ENCODE measurements at regions not wholly inside any gene's neighbourhood (a gene's known extent, or its start where the extent isn't known, plus 50 kb on each side); places are given as distances from the start of the nearest gene placed in this dataset.
A peak's percentile ranks its signal among the peaks of the same experiment; 100 is the strongest.

- H3K36me3 Mint-ChIP-seq (ENCODE audit: low read depth), result no peaks in the 10 kb centered on the region
- Histone ChIP-seq H3F3A (replicated peaks; ENCODE audit: low read depth) (no peaks in the 10 kb centered on the region), H3K4me1 (ENCODE audit: insufficient read depth) (peaks cover 30% of the 10 kb centered on the region), H4K20me1 (replicated peaks; ENCODE audit: insufficient read depth) (no peaks in the 10 kb centered on the region), H3K27me3 (ENCODE audit: insufficient read depth) (no peaks in the 10 kb centered on the region), H2AFZ (no peak overlapping the region), H3K79me2 (replicated peaks; ENCODE audit: insufficient read depth) (no peaks in the 10 kb centered on the region), H3K36me3 (ENCODE audit: insufficient read depth) (no peaks in the 10 kb centered on the region), H3K27ac (ENCODE audit: low read depth) (peak overlapping the region; percentile 92), H3K9me2 (ENCODE audit: insufficient read depth) (peaks cover 12% of the 10 kb centered on the region; the same call in 1 of the 2 replicates), H3K4me3 (no peak overlapping the region), H3K4me2 (peak overlapping the region; percentile 12; the same call in 1 of the 2 replicates)
- peaks cover 7% of the 10 kb centered on the region; the same call in 1 of the 3 replicates for H3K9me3 Mint-ChIP-seq
- H3K27ac Mint-ChIP-seq, result peak overlapping the region; percentile 86
- peaks cover 39% of the 10 kb centered on the region for H3K4me1 Mint-ChIP-seq
- H3K4me3 Mint-ChIP-seq, result no peak overlapping the region
- peak; percentile 93 for DNase-seq (ENCODE audit: low spot score)
- TF ChIP-seq ZNF462 (CRISPR knock-in tag; IDR thresholded peaks at IDR 0.05) (peak; percentile 47; the same call in 1 of the 2 replicates), NANOG (IDR thresholded peaks at IDR 0.05; ENCODE audit: borderline replicate concordance) (no peak)
- peak; percentile 71 for ATAC-seq
- peaks cover 15% of the 10 kb centered on the region for H3K27me3 Mint-ChIP-seq (ENCODE audit: insufficient read depth, low read depth, poor library complexity)
Observed at GRCh38 chr21:38982096-38982495, 176.4 kb downstream of the ETS2 start.

DNA sequence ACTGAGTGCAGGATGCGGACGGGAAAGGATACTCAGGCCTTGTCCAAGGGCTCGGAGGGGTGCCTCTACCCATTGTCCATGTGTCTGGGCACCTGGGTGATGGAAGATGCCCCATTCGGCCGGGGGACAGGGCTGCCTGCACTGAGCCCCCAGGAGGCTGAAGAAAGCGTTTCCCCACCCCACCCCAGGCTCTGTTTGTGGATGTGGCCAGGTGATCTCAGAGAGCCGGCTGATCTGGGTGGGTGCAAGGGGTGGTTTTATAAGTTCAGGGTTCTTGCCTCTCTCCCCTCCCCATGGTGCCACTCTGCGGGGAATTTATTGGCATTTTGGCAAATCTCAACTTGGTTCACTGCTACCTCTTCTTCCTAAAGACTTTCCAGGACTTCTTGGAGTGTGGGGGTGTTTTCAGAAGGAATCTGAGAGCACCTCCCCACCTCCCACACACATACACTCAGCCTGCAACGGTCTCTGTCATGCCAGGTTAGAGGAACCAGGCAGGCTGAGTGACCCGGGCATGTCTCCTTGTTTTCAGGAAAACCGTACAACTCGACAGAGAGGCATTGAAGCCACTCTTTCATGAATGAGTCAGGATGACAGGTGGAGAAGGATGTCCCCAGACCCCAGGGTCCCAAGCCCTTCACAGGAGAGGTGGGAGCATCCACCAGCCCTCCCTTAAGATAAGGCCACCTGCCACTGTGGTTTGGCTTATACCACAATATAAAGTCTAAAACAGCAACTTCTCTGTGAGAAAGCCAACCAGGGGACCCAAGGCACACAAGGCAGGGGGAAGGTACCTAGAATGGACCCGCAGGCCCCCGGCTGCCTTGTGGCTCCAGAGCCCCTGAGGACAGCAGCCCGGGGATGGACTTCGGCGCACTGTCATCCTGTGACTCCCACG is 174.9 kb downstream of the ETS2 start:
- no peak overlapping the region for H2AFZ ChIP-seq
- H3K4me2 ChIP-seq, result peak overlapping the region; percentile 17; the same call in 1 of the 2 replicates
- Mint-ChIP-seq H3K4me3 (no peak overlapping the region; the same call in 2 of the 3 replicates), H3K9me3 (peaks cover 7% of the 10 kb centered on the region; the same call in 1 of the 3 replicates), H3K4me1 (peaks cover 35% of the 10 kb centered on the region), H3K27me3 (ENCODE audit: insufficient read depth, low read depth, poor library complexity) (peaks cover 11% of the 10 kb centered on the region), H3K27ac (peak overlapping the region; percentile 83; the same call in 1 of the 2 replicates), H3K36me3 (ENCODE audit: low read depth) (0 out of 3 replicates have a peak, but pooled peaks cover 2% of the 10 kb centered on the region)
- H3K9me2 ChIP-seq (ENCODE audit: insufficient read depth), result peaks cover 15% of the 10 kb centered on the region; the same call in 1 of the 2 replicates
- H3K4me3 ChIP-seq, result no peak overlapping the region
- no peaks in the 10 kb centered on the region for H4K20me1 ChIP-seq (replicated peaks; ENCODE audit: insufficient read depth)
- DNase-seq (ENCODE audit: low spot score) (no peak), ATAC-seq (no peak)
- H3F3A ChIP-seq (replicated peaks; ENCODE audit: low read depth), result no peaks in the 10 kb centered on the region
- peak overlapping the region; percentile 85 for H3K27ac ChIP-seq (ENCODE audit: low read depth)
- H3K4me1 ChIP-seq (ENCODE audit: insufficient read depth), result peaks cover 29% of the 10 kb centered on the region
- no peaks in the 10 kb centered on the region for H3K27me3 ChIP-seq (ENCODE audit: insufficient read depth)
- H3K36me3 ChIP-seq (ENCODE audit: insufficient read depth), result no peaks in the 10 kb centered on the region
- no peaks in the 10 kb centered on the region for H3K79me2 ChIP-seq (replicated peaks; ENCODE audit: insufficient read depth)
- TF ChIP-seq JUNB (IDR thresholded peaks at IDR 0.05; ENCODE audit: unreplicated experiment) (no peak), EZH2 (IDR thresholded peaks at IDR 0.05; ENCODE audit: low read depth, unreplicated experiment) (no peak), CTCF (conservative IDR thresholded peaks at IDR 0.05; ENCODE audit: low read depth in 2 of 2) (no peak), ZNF331 (CRISPR knock-in tag; IDR thresholded peaks at IDR 0.05; ENCODE audit: low read depth) (no peak), ZNF114 (CRISPR knock-in tag; IDR thresholded peaks at IDR 0.05) (no peak), CREB1 (CRISPR knock-in tag; IDR thresholded peaks at IDR 0.05; ENCODE audit: low read depth) (no peak), POLR2AphosphoS5 (IDR thresholded peaks at IDR 0.05; ENCODE audit: low read depth) (no peak), EZH2phosphoT487 (IDR thresholded peaks at IDR 0.05; ENCODE audit: unreplicated experiment) (no peak)
